ENCODE measurements at regions not wholly inside any gene's neighbourhood (a gene's known extent, or its start where the extent isn't known, plus 50 kb on each side); places are given as distances from the start of the nearest gene placed in this dataset.
"Not testable (repeated sequence)": the region's sequence is repeated elsewhere in the genome, so short reads cannot be mapped to it uniquely, and the experiment has no call there.

- no peak for DNase-seq (ENCODE audit: low read depth)
Measured at GRCh38 chr3:30297112-30297511, 309.3 kb upstream of the TGFBR2 start.

DNA sequence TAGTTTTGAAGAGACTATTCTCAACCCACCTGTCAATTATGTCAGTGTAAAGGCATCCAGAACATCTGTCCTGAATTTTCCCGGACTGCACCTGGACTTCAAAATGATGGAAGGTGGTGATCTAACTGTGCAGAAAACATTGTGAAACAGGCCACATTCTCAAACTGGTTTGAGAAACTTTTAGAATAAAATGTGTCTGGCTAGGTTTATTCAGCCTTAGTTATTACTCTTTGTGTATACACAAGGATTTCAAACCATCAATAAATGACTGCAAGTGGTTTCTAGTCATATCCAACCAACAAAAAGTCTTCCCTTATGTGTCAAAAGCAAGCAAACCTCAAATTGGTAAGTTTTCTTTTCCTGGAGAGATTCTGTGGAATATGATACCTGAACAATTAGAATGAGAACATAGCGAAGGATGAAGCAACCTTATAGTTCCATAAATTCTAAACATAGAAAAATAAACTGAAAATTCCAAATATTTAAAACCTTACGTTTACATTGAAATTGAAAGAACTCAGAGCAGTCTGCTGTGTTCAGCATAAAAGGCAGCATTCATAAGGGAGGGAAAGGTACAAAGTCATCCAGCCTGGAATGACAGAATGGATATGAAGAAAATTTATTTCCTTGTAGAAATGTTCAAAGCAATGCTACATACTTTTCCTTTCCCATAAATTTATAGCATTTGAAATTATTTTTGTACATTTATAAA is 306.6 kb upstream of the TGFBR2 start:
- no peak for DNase-seq (ENCODE audit: low read depth)

GRCh38 chr3:30300809-30301208 is 305.6 kb upstream of the TGFBR2 start:
- no peak for DNase-seq (ENCODE audit: low read depth)

DNA sequence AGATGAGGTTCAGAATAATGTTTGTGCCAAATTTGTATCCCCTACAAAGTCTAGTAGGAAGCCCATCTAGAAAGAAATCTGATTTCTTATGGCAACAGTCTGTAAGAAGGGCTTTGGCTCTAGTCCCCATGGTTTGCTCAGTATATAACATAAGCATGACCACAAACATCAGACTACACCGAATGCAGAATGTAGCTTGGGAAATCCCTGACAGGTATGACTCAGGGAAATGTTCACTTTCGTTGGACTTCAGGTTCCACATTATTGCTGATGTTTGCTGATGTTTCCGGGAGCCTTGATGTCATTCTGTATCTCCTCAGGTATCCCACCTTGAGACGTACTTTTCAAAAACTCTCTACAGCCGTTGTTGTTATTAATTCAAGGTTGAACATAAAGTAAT is 304.4 kb upstream of the TGFBR2 start:
- DNase-seq (ENCODE audit: low read depth), result no peak

- no peak for DNase-seq (ENCODE audit: low read depth)
Measured at GRCh38 chr3:30303770-30304169, 302.6 kb upstream of the TGFBR2 start.

DNA sequence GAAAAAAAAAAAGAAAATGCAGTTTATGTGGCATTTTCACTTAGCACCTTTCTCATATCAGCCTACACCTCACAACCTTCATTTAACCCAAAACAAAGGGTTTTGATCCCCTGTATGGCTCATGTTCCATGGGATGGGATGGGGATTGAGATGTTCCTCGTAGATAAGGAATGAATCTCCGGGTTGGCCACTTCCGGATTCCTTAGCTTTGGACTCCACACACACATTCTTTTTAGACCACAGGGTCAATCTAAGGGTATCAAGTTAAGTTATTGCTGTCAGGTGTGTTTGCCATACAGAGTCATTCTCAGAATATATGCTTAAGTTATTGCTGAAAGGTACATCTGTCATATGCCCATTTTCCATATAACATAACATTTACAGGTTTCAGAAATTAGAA is 301.4 kb upstream of the TGFBR2 start:
- peak; percentile 40 for DNase-seq (ENCODE audit: low read depth)

GRCh38 chr3:30306896-30307295 is 299.5 kb upstream of the TGFBR2 start:
- no peak for DNase-seq (ENCODE audit: low read depth)

- DNase-seq (ENCODE audit: low read depth), result no peak
Measured at GRCh38 chr3:30307372-30307950, 298.9 kb upstream of the TGFBR2 start.

DNA sequence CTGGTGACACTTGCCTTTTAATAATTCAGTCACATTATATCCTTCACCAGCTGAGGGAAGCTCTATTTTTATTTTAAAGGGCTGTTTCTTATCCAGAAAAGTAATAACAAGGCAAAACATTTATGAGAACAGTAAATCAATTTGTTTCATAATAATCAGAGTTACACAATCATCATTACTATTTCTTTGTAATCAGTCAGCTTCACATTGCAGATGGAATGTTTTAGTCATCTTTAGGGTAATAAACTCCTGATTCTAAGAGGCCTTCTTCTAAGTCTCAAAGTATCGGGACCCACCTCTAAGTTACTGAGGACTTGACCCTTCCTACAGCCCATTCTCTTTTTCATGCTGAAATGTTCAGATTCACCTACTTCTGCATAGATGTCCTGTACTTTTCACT is 298.3 kb upstream of the TGFBR2 start:
- peak; percentile 62 for DNase-seq (ENCODE audit: low read depth)

DNA sequence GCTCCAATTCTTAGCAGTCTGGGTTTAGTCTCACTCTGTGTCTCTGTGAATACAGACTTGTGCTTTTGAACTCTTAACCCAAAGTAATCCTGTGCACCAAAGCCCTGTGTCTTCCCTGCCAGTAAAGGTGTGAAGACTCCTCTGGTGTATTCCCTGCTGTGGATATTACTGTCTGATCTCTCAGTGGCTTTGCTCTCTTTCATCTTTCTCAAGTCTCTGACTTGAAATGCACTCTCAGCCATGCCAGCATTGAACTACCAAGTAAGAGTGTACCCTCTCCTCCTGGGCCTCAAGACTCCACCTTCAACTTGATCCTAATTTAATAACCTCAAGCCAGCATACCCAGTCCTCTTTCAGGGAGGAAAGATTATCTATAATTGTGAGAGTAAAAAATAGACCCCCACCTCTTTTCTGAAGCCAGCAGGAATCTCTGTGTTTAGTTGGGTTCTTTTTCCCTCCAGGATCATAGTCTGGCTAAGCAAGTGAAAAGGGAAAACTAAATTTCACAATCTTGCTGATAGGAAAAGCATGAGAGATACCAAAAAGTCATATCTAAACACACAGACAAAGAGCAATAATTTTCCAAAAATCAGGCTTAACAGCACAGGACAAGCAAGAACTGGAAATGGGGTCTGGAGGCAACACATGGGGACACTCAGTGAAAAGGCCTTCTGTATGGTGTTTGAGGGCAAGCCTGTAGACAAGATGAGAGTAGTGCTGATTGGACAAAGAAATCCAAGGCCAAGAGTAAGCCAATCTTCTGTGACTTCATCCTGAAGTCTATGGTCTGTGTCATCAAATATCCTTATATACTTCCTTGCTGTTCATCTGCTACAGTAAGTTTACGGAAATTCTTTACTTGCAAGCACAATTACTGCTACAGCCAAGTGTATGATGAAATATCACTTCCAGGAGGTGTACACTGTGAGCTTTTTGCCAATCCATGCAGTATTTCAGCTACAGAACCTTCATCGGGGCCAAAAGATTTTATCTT is 296.1 kb upstream of the TGFBR2 start:
- DNase-seq (ENCODE audit: low read depth), result no peak

GRCh38 chr3:30311781-30312180 is 294.6 kb upstream of the TGFBR2 start:
- DNase-seq (ENCODE audit: low read depth), result no peak

DNA sequence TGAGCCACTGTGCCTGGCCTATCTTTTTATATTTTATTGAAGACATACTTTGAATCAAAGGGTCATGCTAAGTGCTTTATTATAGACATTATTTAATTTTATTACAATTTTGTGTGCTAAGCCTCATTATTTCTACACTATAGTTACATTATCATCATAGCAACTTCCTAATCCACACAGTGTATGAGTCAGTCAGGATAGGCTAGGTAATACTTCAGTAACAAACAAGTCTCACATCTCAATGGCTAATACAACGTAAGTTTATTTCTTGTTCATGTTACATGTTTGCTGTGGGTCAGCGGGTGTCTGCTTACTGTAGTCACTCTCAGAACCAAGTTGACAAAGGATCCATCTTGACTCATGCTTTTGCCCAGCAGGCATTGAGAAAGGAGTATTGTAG is 292.6 kb upstream of the TGFBR2 start:
- no peak for DNase-seq (ENCODE audit: low read depth)

DNA sequence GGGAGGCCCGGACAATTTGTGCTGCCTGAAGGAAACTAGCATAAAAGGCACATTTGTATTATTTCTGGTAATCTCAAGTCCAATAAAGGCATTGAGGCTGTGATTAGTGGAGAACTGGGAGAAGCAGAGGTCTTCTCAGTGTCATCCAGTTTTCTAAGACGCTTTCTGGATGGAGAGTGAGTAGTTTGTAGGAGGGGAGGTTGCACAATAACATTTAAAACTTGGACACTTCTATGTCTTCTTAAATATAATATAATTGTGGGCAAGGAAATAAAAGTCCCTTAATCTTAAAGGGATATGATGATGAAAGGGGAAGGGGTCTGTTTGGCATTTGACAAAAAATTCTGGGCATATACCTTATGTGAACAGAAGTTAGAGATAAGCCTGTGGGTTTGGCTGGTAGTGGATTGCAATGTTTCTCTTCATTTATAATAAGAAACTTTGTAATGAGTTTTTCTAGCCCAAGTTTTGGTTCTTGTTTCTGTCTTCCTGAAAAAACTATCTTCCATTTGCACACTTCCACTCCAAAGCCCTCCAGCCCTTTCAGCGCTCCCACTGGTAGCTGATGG is 291.6 kb upstream of the TGFBR2 start:
- DNase-seq (ENCODE audit: low read depth), result no peak

DNA sequence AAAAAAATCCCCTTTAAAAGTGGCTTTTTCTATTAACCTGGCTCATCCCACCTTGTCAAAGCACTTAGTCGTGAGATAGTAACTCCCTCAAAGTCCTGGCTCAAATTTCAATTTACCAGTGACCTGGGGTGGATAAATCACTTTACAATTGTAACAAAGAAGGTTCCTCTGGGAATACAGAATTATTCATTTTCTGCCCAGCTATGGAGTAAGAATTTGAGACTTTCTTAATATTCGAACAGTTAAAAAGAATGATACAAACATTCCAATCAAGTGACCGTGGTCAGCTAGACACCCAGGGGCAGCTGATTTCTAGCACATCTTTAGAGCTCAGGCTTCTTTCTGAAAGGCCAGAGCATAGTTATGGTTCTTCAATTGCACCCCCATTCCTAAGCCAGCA is 291.0 kb upstream of the TGFBR2 start:
- peak; percentile 75 for DNase-seq (ENCODE audit: low read depth)

DNA sequence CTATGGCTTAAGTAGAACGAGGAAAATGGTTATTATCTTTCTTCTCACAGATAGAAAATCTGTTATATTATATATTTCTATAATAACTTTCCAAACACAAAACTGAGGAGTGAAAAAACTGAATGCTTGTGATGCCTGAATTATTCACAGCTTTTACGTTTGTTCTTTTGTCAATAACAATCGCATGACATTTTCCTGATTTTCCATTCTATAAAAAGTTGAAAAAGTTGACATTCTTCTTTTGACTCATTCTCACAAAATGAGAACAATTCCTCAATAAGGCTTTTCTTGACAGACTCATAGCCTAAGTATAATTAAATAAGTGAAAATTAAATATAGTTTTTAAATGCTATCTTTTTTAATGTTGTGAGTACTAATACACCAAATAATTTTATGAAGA is 288.8 kb upstream of the TGFBR2 start:
- no peak for DNase-seq (ENCODE audit: low read depth)

DNA sequence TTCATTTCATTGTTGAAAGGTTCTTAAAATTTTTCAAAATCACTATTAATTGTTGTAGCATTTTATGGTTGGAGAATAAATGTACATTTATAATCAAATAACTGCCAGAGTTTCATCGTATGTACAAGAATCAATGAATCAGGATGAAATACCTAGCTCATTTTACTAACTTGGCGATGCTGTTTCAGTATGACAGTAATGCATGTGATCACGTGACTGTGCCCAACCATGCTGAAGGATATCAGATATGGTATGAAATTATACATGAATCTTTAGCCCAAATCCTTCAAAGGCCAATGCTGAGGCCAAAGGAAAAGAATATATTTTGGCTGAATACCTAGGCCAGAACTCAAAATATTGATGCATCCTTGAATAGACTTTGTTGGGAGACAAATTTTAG is 288.3 kb upstream of the TGFBR2 start:
- no peak for DNase-seq (ENCODE audit: low read depth)

DNA sequence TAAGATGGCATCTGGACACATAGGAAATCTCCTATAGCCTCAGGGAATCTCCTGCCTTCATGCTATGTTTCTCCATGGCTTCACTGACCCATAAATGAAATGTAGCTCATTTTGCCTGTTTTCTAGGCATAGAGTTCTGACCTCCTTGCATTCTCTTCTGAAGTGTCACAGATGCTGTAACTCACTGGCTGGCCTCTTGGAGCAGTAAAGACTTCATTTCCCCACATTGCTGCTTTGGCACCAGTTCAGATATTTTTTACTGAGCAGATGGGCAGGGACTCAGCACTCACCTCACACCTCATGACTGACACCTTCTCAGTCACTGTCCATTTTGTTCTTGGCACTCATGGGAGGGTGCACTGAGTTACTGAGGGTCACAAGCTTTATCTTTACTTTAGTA is 286.7 kb upstream of the TGFBR2 start:
- DNase-seq (ENCODE audit: low read depth), result peak; percentile 77

DNA sequence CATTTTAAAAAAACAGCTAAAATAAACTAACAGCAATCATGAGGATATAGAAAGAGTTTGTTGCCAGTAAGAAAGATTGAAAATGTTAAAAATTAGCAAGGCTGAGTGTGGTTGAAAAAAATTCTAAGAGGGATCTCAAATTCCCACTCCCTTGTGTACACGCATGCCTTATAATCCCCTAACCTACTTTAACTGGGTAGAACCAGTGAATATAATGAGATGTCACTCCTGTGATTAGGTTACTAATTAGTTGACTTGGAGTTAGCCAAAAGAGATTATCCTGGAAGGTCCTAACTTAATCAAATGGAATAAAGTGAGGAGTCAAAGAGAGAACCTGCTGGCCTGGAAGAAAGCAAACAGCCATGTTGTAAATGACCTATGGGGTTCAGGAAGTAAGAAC is 286.0 kb upstream of the TGFBR2 start:
- DNase-seq (ENCODE audit: low read depth), result no peak

DNA sequence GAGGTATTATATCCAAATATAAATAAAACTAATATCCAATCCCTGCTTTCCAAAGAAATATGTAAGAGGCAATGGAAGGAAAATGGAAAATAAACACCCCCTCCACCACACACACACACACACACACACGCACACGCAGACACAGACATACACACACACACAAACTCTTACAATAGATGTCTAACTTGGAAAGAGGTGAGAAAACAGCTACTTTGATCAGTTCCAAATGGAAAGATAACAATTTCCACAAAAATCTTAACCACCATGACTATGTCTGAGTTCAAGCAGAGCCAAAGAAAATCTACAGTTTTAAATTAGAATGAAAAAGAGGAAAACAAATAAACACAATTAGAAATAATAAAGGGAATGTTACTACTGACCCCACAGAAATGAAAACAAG is 285.3 kb upstream of the TGFBR2 start:
- DNase-seq (ENCODE audit: low read depth), result no peak

GRCh38 chr3:30323649-30324048 is 282.8 kb upstream of the TGFBR2 start:
- not testable (repeated sequence) for DNase-seq (ENCODE audit: low read depth)

DNA sequence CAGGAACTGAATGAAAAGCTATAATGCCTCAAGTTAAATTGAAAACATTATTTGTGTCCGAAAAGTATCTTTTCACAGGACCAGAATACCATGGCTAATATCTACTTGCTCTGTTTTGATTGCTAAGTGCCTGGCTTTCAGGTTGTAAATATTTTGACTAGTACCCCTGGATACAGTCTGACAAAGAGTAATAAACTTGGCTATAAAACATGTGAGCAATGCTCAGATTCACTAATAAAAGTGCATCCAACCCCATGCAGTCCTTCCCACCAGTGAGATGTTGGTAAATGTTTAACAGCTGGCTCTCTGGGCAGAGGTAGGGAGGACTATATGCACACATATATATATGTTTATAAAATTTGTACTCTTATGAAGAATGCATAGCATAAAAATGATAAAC is 281.8 kb upstream of the TGFBR2 start:
- DNase-seq (ENCODE audit: low read depth), result peak; percentile 69

DNA sequence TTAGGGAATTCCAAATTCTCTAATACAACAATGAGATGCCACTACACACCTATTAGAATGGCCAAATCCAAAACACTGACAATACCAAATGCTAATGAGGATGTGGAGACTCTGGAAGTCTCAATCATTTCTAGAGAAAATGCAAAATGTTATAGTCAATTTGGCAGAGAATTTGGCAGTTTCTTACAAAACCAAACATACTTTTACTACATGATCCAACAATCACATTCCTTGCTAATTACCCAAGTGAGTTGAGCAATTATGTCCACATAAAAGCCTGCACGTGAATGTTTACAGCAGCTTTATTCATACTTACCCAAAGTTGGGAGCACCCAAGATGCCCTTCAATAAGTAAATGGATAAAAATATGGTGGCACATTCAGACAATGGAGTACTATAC is 278.4 kb upstream of the TGFBR2 start:
- peak; percentile 48 for DNase-seq (ENCODE audit: low read depth)

- DNase-seq (ENCODE audit: low read depth), result peak; percentile 14
Measured at GRCh38 chr3:30328935-30329334, 277.5 kb upstream of the TGFBR2 start.
